Hematopoietic multipotent progenitor cell (in vitro differentiated cells): ENCODE measurements at regions not wholly inside any gene's neighbourhood (a gene's known extent, or its start where the extent isn't known, plus 50 kb on each side); places are given as distances from the start of the nearest gene placed in this dataset.
"Not testable (repeated sequence)": the region's sequence is repeated elsewhere in the genome, so short reads cannot be mapped to it uniquely, and the experiment has no call there.

Experiments used
- DNase-seq, 3 donors: peaks; one replicate each; pipeline ENCODE4 v3.0.0-alpha.2; 2011 to 2015; ENCODE audit warnings: low read depth in 2 of 3, low spot score in 2 of 3

- not testable (repeated sequence) for DNase-seq
These were observed 245.2 kb downstream of the SYT10 start for GRCh38 chr12:33194389-33194788.

GRCh38 chr12:33192226-33192625 is 247.4 kb downstream of the SYT10 start:
- DNase-seq: no peak

GRCh38 chr12:33187409-33187808 is 252.2 kb downstream of the SYT10 start:
- DNase-seq: no peak

- no peak for DNase-seq
These were observed 255.5 kb downstream of the SYT10 start for GRCh38 chr12:33184161-33184560.

- no peak for DNase-seq
These were observed 257.1 kb downstream of the SYT10 start for GRCh38 chr12:33182485-33182884.

GRCh38 chr12:33180918-33181317 is 258.7 kb downstream of the SYT10 start:
- DNase-seq: no peak

- not testable (repeated sequence) for DNase-seq
These were observed 269.7 kb upstream of the PKP2 start for GRCh38 chr12:33166260-33166659.

GRCh38 chr12:33156042-33156441 is 259.5 kb upstream of the PKP2 start:
- no peak for DNase-seq

GRCh38 chr12:33147292-33147691 is 250.7 kb upstream of the PKP2 start:
- not testable (repeated sequence) for DNase-seq

- DNase-seq: no peak
These were observed 232.9 kb upstream of the PKP2 start for GRCh38 chr12:33129500-33129899.

GRCh38 chr12:33125755-33126154 is 229.2 kb upstream of the PKP2 start:
- DNase-seq: no peak

- DNase-seq: no peak
These were observed 219.7 kb upstream of the PKP2 start for GRCh38 chr12:33116284-33116683.

- no peak for DNase-seq
These were observed 219.1 kb upstream of the PKP2 start for GRCh38 chr12:33115716-33116115.

GRCh38 chr12:33111850-33112249 is 215.3 kb upstream of the PKP2 start:
- no peak for DNase-seq

- DNase-seq: not testable (repeated sequence)
These were observed 211.2 kb upstream of the PKP2 start for GRCh38 chr12:33107827-33108226.

GRCh38 chr12:33093534-33093933 is 197.0 kb upstream of the PKP2 start:
- no peak for DNase-seq

- not testable (repeated sequence) for DNase-seq
These were observed 191.3 kb upstream of the PKP2 start for GRCh38 chr12:33087876-33088275.

- not testable (repeated sequence) for DNase-seq
These were observed 179.8 kb upstream of the PKP2 start for GRCh38 chr12:33076401-33076800.

GRCh38 chr12:33075130-33075766 is 178.7 kb upstream of the PKP2 start:
- not testable (repeated sequence) for DNase-seq

GRCh38 chr12:33061844-33062243 is 165.3 kb upstream of the PKP2 start:
- no peak for DNase-seq

GRCh38 chr12:33054371-33054770 is 157.8 kb upstream of the PKP2 start:
- no peak for DNase-seq

- no peak for DNase-seq
These were observed 155.8 kb upstream of the PKP2 start for GRCh38 chr12:33052141-33053051.
